ENCODE measurements at regions not wholly inside any gene's neighbourhood (a gene's known extent, or its start where the extent isn't known, plus 50 kb on each side); places are given as distances from the start of the nearest gene placed in this dataset.

DNA sequence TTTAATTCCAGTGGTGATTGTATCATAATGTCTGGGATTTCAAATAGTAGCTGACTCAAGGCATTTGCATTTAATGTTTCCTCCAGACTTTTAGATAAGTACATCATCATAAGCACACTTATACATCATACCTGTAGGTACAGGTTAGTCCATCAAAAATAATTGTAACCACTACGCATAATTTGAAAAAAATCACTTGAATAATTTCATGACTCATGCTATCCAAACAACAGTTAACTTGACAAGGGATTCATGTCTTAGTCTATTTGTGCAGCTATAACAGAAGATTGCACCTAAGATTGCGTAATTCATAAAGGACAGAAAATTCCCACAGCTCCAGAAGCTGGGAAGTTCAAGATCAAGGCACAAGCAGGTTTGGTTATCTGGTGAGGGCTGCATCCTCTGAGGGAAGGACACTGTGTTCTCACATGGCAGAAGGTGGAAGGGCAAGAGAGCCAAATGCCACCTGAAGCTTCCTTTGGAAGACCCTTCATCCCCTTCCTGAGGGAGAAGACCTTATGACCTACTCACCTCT is 801.7 kb upstream of the BRINP3 start (continued):
- TF ChIP-seq, protein P1, sequence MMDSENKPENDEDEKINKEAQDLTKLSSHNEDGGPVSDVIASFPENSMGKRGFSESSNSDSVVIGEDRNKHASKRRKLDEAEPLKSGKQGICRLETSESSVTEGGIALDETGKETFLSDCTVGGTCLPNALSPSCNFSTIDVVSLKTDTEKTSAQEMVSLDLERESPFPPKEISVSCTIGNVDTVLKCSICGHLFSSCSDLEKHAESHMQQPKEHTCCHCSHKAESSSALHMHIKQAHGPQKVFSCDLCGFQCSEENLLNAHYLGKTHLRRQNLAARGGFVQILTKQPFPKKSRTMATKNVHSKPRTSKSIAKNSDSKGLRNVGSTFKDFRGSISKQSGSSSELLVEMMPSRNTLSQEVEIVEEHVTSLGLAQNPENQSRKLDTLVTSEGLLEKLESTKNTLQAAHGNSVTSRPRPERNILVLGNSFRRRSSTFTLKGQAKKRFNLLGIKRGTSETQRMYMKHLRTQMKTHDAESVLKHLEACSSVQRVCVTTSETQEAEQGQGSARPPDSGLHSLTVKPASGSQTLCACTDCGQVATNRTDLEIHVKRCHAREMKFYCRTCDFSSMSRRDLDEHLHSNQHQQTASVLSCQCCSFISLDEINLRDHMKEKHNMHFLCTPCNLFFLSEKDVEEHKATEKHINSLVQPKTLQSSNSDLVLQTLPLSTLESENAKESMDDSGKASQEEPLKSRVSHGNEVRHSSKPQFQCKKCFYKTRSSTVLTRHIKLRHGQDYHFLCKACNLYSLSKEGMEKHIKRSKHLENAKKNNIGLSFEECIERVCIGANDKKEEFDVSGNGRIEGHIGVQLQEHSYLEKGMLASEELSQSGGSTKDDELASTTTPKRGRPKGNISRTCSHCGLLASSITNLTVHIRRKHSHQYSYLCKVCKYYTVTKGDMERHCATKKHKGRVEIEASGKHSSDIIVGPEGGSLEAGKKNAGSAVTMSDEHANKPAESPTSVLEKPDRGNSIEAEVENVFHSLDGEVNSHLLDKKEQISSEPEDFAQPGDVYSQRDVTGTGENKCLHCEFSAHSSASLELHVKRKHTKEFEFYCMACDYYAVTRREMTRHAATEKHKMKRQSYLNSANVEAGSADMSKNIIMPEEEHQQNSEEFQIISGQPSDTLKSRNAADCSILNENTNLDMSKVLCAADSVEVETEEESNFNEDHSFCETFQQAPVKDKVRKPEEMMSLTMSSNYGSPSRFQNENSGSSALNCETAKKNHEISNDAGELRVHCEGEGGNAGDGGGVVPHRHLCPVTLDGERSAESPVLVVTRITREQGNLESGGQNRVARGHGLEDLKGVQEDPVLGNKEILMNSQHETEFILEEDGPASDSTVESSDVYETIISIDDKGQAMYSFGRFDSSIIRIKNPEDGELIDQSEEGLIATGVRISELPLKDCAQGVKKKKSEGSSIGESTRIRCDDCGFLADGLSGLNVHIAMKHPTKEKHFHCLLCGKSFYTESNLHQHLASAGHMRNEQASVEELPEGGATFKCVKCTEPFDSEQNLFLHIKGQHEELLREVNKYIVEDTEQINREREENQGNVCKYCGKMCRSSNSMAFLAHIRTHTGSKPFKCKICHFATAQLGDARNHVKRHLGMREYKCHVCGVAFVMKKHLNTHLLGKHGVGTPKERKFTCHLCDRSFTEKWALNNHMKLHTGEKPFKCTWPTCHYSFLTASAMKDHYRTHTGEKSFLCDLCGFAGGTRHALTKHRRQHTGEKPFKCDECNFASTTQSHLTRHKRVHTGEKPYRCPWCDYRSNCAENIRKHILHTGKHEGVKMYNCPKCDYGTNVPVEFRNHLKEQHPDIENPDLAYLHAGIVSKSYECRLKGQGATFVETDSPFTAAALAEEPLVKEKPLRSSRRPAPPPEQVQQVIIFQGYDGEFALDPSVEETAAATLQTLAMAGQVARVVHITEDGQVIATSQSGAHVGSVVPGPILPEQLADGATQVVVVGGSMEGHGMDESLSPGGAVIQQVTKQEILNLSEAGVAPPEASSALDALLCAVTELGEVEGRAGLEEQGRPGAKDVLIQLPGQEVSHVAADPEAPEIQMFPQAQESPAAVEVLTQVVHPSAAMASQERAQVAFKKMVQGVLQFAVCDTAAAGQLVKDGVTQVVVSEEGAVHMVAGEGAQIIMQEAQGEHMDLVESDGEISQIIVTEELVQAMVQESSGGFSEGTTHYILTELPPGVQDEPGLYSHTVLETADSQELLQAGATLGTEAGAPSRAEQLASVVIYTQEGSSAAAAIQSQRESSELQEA (CRISPR knock-in tag; IDR thresholded peaks at IDR 0.05; ENCODE audit: not compliant biosample characterization): no peak
- TF ChIP-seq ZKSCAN1 (IDR thresholded peaks at IDR 0.05; ENCODE audit: low read length) (no peak), ZNF12 (CRISPR knock-in tag; IDR thresholded peaks at IDR 0.05) (peak; percentile 31; the same call in 1 of the 2 replicates), MTF2 (CRISPR knock-in tag; IDR thresholded peaks at IDR 0.05; ENCODE audit: borderline replicate concordance) (no peak), ZBTB20 (CRISPR knock-in tag; IDR thresholded peaks at IDR 0.05; ENCODE audit: borderline replicate concordance, low read depth) (no peak), ZFP82 (CRISPR knock-in tag; IDR thresholded peaks at IDR 0.05; ENCODE audit: borderline replicate concordance) (no peak), HMG20A (CRISPR knock-in tag; IDR thresholded peaks at IDR 0.05; ENCODE audit: borderline replicate concordance) (no peak)
- TF ChIP-seq, protein P2, sequence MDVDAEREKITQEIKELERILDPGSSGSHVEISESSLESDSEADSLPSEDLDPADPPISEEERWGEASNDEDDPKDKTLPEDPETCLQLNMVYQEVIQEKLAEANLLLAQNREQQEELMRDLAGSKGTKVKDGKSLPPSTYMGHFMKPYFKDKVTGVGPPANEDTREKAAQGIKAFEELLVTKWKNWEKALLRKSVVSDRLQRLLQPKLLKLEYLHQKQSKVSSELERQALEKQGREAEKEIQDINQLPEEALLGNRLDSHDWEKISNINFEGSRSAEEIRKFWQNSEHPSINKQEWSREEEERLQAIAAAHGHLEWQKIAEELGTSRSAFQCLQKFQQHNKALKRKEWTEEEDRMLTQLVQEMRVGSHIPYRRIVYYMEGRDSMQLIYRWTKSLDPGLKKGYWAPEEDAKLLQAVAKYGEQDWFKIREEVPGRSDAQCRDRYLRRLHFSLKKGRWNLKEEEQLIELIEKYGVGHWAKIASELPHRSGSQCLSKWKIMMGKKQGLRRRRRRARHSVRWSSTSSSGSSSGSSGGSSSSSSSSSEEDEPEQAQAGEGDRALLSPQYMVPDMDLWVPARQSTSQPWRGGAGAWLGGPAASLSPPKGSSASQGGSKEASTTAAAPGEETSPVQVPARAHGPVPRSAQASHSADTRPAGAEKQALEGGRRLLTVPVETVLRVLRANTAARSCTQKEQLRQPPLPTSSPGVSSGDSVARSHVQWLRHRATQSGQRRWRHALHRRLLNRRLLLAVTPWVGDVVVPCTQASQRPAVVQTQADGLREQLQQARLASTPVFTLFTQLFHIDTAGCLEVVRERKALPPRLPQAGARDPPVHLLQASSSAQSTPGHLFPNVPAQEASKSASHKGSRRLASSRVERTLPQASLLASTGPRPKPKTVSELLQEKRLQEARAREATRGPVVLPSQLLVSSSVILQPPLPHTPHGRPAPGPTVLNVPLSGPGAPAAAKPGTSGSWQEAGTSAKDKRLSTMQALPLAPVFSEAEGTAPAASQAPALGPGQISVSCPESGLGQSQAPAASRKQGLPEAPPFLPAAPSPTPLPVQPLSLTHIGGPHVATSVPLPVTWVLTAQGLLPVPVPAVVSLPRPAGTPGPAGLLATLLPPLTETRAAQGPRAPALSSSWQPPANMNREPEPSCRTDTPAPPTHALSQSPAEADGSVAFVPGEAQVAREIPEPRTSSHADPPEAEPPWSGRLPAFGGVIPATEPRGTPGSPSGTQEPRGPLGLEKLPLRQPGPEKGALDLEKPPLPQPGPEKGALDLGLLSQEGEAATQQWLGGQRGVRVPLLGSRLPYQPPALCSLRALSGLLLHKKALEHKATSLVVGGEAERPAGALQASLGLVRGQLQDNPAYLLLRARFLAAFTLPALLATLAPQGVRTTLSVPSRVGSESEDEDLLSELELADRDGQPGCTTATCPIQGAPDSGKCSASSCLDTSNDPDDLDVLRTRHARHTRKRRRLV (CRISPR knock-in tag; IDR thresholded peaks at IDR 0.05): no peak

All from HepG2 (cell line).